Neural cell (in vitro differentiated cells): ENCODE measurements at regions not wholly inside any gene's neighbourhood (a gene's known extent, or its start where the extent isn't known, plus 50 kb on each side); places are given as distances from the start of the nearest gene placed in this dataset.

Source experiments
- H2AFZ ChIP-seq: fragments of 200-600, 300-800 bp; sonication (generic), shearing (Covaris generic); 2 replicates; pipeline ENCODE4 v1.6.0; 2014; ENCODE audit warnings: low read depth, mild to moderate bottlenecking, antibody characterized with exemption, low read length, moderate library complexity
- H3F3A ChIP-seq: fragments of 200-600 bp; shearing (Covaris generic); 2 replicates; pipeline ENCODE4 v1.6.1; 2016; ENCODE audit warnings: mild to moderate bottlenecking, moderate library complexity, mixed read lengths, antibody characterized with exemption, low read length; ENCODE audit not compliant: insufficient read depth, poor library complexity, severe bottlenecking
- H3K27ac ChIP-seq: fragments of 200-600, 300-800 bp; sonication (generic), shearing (Covaris generic); 2 replicates; pipeline ENCODE4 v1.5.1; 2014; ENCODE audit warnings: mild to moderate bottlenecking, low read length, moderate library complexity
- H3K27me3 ChIP-seq: fragments of 300-800, 200-600 bp; sonication (generic), shearing (Covaris generic); 2 replicates; pipeline ENCODE4 v1.6.0; 2014; ENCODE audit warnings: mild to moderate bottlenecking, low read depth, low read length, moderate library complexity; ENCODE audit not compliant: insufficient read depth
- H3K36me3 ChIP-seq: fragments of 300-800, 200-600 bp; sonication (generic), shearing (Covaris generic); 2 replicates; pipeline ENCODE4 v1.5.1; 2014; ENCODE audit warnings: mild to moderate bottlenecking, antibody characterized with exemption, low read length, moderate library complexity; ENCODE audit not compliant: insufficient read depth
- H3K4me2 ChIP-seq: fragments of 300-800, 200-600 bp; sonication (generic), shearing (Covaris generic); 2 replicates; pipeline ENCODE4 v1.6.0; 2014; ENCODE audit warnings: mild to moderate bottlenecking, low read length
- H3K4me3 ChIP-seq: fragments of 300-800, 200-600 bp; sonication (generic), shearing (Covaris generic); 2 replicates; pipeline ENCODE4 v1.5.1; 2014; ENCODE audit warnings: mild to moderate bottlenecking, low read length, moderate library complexity
- H3K79me2 ChIP-seq: fragments of 200-600 bp; shearing (Covaris generic); replicated peaks from 2 replicates; pipeline ENCODE4 v1.6.0; 2014; ENCODE audit warnings: mild to moderate bottlenecking, low read length, moderate library complexity; ENCODE audit not compliant: insufficient read depth
- H3K9ac ChIP-seq: fragments of 300-800, 200-600 bp; sonication (generic), shearing (Covaris generic); 2 replicates; pipeline ENCODE4 v1.6.1; 2016; ENCODE audit warnings: mild to moderate bottlenecking, low read length, mixed read lengths
- H3K9me2 ChIP-seq: fragments of 200-600 bp; shearing (Covaris generic); 2 replicates; pipeline ENCODE4 v1.6.1; 2016; ENCODE audit warnings: mild to moderate bottlenecking, low read length, mixed read lengths; ENCODE audit not compliant: insufficient read depth
- H3K9me3 ChIP-seq: fragments of 200-600, 300-800 bp; sonication (generic), shearing (Covaris generic); 2 replicates; pipeline ENCODE4 v1.6.1; 2016; ENCODE audit warnings: mild to moderate bottlenecking, mixed run types, low read length, moderate library complexity, mixed read lengths
- H4K20me1 ChIP-seq: fragments of 200-600 bp; shearing (Covaris generic); 2 replicates; pipeline ENCODE4 v1.6.1; 2016; ENCODE audit warnings: mild to moderate bottlenecking, mixed run types; ENCODE audit not compliant: insufficient read depth
- CTCF ChIP-seq: fragments of 450-650 bp; IDR thresholded peaks from 2 replicates; pipeline ENCODE4 v1.5.1; 2014; ENCODE audit warnings: antibody characterized with exemption, mild to moderate bottlenecking, moderate library complexity; ENCODE audit not compliant: poor library complexity, severe bottlenecking
- EP300 ChIP-seq: fragments of 450-650 bp; conservative IDR thresholded peaks from 2 replicates; pipeline ENCODE4 v1.6.1; 2014; ENCODE audit warnings: antibody characterized with exemption, mild to moderate bottlenecking, moderate library complexity; ENCODE audit not compliant: poor library complexity, severe bottlenecking
- EZH2 ChIP-seq: fragments of 200-600, 300-800 bp; shearing (Covaris generic), sonication (generic); IDR thresholded peaks from 2 replicates; pipeline ENCODE4 v1.6.1; 2014; ENCODE audit warnings: antibody characterized with exemption, low read length, borderline replicate concordance, mild to moderate bottlenecking; ENCODE audit not compliant: insufficient read depth, poor library complexity, severe bottlenecking
- MXI1 ChIP-seq: fragments of 450-650 bp; conservative IDR thresholded peaks from 2 replicates; pipeline ENCODE4 v1.6.1; 2014; ENCODE audit warnings: antibody characterized with exemption, mild to moderate bottlenecking; ENCODE audit not compliant: poor library complexity, severe bottlenecking
- POLR2AphosphoS5 ChIP-seq: IDR thresholded peaks from 2 replicates; pipeline ENCODE4 v1.6.1; 2012
- RAD21 ChIP-seq: fragments of 450-650 bp; conservative IDR thresholded peaks from 2 replicates; pipeline ENCODE4 v1.6.1; 2014; ENCODE audit warnings: antibody characterized with exemption, mild to moderate bottlenecking, moderate library complexity
- SMC3 ChIP-seq: fragments of 450-650 bp; conservative IDR thresholded peaks from 2 replicates; pipeline ENCODE4 v1.6.1; 2014; ENCODE audit warnings: antibody characterized with exemption, mild to moderate bottlenecking, moderate library complexity; ENCODE audit not compliant: poor library complexity
- TAF1 ChIP-seq: IDR thresholded peaks from 2 replicates; pipeline ENCODE4 v1.6.1; 2012; ENCODE audit warnings: low read depth
- TF ChIP-seq, protein P1 (sequence below): IDR thresholded peaks from 2 replicates; pipeline ENCODE4 v1.6.1; 2012; ENCODE audit warnings: borderline replicate concordance

DNA sequence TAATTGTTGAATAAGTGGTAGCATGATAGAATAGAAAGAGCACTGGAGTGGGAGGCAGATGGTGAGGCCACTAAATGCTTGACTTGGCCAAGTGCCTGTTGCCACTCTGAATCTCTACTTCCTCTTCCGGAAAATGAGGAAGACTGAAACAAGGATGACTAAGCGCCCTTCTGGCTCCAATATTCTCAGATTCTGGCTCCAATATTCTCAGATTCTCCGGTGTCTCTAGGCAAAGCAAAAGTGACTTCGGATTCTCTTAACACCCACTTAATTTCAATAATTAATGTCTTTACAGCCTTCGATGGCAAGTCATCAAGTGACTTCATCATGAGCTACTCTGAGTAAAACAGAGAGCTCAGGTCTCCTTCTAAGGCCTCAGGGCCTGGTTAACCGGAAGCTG, 402.2 kb upstream of the FGF13 start:
- no peaks in the 10 kb centered on the region for H3K79me2 ChIP-seq
- no peak overlapping the region for H3K4me3 ChIP-seq
- TF ChIP-seq POLR2AphosphoS5, result no peak
- TF ChIP-seq RAD21, result no peak
- TF ChIP-seq TAF1, result no peak
- TF ChIP-seq CTCF, result no peak
- no peak for TF ChIP-seq MXI1
- TF ChIP-seq SMC3, result no peak
- no peak for TF ChIP-seq EZH2
- no peak for TF ChIP-seq EP300
- TF ChIP-seq, protein P1, sequence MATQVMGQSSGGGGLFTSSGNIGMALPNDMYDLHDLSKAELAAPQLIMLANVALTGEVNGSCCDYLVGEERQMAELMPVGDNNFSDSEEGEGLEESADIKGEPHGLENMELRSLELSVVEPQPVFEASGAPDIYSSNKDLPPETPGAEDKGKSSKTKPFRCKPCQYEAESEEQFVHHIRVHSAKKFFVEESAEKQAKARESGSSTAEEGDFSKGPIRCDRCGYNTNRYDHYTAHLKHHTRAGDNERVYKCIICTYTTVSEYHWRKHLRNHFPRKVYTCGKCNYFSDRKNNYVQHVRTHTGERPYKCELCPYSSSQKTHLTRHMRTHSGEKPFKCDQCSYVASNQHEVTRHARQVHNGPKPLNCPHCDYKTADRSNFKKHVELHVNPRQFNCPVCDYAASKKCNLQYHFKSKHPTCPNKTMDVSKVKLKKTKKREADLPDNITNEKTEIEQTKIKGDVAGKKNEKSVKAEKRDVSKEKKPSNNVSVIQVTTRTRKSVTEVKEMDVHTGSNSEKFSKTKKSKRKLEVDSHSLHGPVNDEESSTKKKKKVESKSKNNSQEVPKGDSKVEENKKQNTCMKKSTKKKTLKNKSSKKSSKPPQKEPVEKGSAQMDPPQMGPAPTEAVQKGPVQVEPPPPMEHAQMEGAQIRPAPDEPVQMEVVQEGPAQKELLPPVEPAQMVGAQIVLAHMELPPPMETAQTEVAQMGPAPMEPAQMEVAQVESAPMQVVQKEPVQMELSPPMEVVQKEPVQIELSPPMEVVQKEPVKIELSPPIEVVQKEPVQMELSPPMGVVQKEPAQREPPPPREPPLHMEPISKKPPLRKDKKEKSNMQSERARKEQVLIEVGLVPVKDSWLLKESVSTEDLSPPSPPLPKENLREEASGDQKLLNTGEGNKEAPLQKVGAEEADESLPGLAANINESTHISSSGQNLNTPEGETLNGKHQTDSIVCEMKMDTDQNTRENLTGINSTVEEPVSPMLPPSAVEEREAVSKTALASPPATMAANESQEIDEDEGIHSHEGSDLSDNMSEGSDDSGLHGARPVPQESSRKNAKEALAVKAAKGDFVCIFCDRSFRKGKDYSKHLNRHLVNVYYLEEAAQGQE, result no peak
- H3K9me2 ChIP-seq, result no peaks in the 10 kb centered on the region
- no peak overlapping the region for H3K9ac ChIP-seq
- no peak overlapping the region for H3K4me2 ChIP-seq
- no peaks in the 10 kb centered on the region for H3F3A ChIP-seq
- H4K20me1 ChIP-seq, result no peaks in the 10 kb centered on the region
- H3K27ac ChIP-seq, result no peak overlapping the region
- H3K36me3 ChIP-seq, result no peaks in the 10 kb centered on the region
- no peaks in the 10 kb centered on the region for H3K27me3 ChIP-seq
- H3K9me3 ChIP-seq, result no peaks in the 10 kb centered on the region
- no peak overlapping the region for H2AFZ ChIP-seq

DNA sequence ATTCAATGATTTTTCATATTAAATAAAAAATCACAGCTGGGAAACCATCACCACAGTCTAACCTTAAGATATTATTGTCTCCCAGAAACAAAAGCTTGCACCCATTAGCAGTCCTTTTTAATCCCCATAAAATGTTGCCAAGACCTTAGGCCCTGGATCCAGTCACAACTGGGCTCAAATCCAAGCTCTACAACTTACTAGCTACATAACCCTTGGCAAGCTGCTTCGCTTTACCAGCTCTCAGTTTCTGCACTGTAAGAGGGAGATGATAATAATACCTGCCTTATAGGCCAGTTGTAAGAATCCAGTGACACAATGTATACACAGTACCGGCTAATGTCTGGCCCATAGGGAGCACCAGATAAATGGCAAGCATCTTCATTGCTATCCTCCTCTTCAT, 400.9 kb upstream of the FGF13 start:
- no peak overlapping the region for H3K4me3 ChIP-seq
- H3F3A ChIP-seq, result no peaks in the 10 kb centered on the region
- no peaks in the 10 kb centered on the region for H3K79me2 ChIP-seq
- H3K27me3 ChIP-seq, result no peaks in the 10 kb centered on the region
- TF ChIP-seq CTCF (no peak), TAF1 (no peak), EZH2 (no peak), RAD21 (no peak), MXI1 (no peak), SMC3 (no peak), EP300 (no peak), POLR2AphosphoS5 (no peak)
- TF ChIP-seq, protein P1, result no peak
- H4K20me1 ChIP-seq, result no peaks in the 10 kb centered on the region
- H2AFZ ChIP-seq, result no peak overlapping the region
- H3K4me2 ChIP-seq, result no peak overlapping the region
- no peaks in the 10 kb centered on the region for H3K9me2 ChIP-seq
- H3K36me3 ChIP-seq, result no peaks in the 10 kb centered on the region
- H3K9me3 ChIP-seq, result no peaks in the 10 kb centered on the region
- H3K27ac ChIP-seq, result no peak overlapping the region
- H3K9ac ChIP-seq, result no peak overlapping the region
